HG03108 (cell line): ENCODE measurements at regions not wholly inside any gene's neighbourhood (a gene's known extent, or its start where the extent isn't known, plus 50 kb on each side); places are given as distances from the start of the nearest gene placed in this dataset.

ENCODE experiments used
- ATAC-seq: cut with Tn5 transposase; IDR thresholded peaks from one replicate; pipeline ENCODE4 v1.9.1; 2021; ENCODE audit warnings: moderate library complexity; ENCODE audit not compliant: unreplicated experiment

GRCh38 chr20:39222101-39222500, 260.0 kb downstream of the DHX35 start:
- ATAC-seq = no peak

DNA sequence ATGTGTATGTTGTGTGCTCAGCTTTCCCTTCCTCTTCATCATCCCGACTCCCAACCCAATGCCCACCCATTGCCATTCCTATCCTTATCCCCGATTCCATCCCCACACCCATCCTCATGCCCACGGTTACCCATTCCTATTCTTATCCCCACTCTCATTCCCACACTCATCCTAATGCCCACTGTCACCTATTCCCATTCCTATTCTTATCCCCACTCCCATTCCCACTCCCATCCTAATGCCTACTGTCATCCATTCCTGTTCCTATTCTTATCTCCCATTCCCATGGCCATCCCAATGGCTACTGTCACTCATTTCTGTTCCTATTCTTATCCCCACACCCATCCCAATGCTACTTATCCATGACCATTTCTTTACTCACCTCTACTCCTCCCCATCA, 254.1 kb downstream of the DHX35 start:
- ATAC-seq = no peak

DNA sequence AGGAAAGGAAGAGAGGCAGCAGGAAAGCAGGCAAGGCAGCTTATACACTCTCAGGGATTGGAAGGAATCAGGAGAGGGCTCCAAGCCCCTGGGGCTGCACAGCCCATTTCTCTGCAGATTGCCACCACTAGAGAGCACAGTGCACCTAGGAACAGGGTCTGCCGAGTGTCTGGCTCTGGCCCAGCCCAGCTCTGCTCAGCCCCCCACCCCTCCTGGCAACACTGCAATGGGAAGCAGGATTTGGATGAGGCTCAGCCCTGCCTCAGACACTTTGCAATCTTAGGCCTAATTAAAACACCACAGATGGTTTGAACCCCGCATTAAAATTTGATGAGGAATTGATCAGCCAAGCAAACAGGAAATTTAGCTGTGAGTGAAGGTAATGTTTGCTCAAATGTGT, 252.7 kb downstream of the DHX35 start:
- ATAC-seq = no peak

- no peak for ATAC-seq
Measured at GRCh38 chr20:39213476-39214145, 251.5 kb downstream of the DHX35 start.

GRCh38 chr20:39211060-39211748, 249.1 kb downstream of the DHX35 start:
- ATAC-seq = no peak

DNA sequence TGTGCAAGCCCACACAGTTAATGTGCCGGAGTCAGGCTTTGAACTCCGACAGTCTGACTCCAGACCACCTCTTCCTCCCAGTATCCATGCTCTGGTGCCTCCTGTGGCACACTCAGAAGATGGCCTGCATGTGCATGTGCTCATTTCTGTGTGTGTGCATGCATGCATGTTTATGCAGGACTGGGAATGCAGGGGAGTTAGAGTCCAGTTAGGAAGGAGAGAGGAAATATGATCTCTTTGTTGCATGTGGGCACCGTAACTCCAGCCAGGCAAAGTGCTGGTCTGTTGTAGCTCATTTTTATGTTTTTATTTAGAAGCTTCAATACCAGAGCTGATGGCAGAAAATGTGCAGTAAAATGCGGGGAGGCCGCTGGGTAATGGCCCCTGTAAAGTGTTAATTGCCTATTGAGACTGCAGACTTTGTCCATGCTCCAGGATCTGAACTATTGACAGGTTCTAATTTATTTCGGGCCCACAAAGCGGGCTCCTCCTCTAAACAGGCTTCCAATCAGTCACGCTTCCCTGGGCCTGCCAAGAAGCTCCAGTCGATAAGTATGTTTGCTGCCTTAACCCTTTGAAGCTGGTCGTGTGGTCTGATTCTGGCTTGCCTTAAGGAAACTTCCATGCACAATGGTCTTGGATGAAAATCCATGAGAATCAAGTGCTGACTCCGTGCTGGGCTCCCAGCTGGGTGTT, 248.3 kb downstream of the DHX35 start:
- ATAC-seq = no peak

DNA sequence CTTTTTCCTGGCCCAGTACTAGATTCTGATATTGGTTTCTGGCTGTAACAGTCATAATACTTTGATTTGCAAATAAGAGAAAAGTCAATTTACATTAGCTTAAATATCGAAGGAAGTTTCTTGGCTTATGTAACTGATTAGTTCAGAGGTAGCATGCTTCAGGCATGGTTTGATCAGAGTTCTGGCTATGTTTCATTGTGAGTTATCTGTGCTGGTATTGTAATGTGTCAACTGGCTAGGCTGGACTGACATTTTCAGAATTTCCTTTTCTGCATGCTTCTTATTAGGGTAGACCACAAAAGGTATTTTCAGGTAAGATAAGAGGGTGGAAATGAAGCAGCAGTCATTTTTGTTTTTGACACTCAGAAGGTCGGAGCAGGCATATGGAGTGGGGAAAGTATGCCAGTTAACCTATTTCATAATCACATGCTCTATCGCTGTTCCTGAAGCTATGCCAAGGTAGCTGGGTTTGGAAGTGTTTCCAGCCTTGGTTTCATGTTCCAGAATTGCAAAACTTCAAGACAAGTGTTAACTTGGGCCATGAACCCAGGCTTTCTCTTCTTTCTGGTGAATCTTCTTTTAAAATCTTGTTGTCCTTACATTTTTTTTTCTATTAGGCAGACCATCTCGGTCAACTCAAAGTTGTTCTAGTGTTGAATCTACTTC, 244.9 kb downstream of the DHX35 start:
- ATAC-seq = no peak

GRCh38 chr20:39195582-39196021, 233.5 kb downstream of the DHX35 start:
- ATAC-seq = no peak

- no peak for ATAC-seq
Measured at GRCh38 chr20:39190666-39191570, 228.8 kb downstream of the DHX35 start.

- ATAC-seq = no peak
Measured at GRCh38 chr20:39188266-39188765, 226.2 kb downstream of the DHX35 start.

- ATAC-seq = no peak
Measured at GRCh38 chr20:39181490-39181889, 219.3 kb downstream of the DHX35 start.

- ATAC-seq = no peak
Measured at GRCh38 chr20:39176457-39176856, 214.3 kb downstream of the DHX35 start.

DNA sequence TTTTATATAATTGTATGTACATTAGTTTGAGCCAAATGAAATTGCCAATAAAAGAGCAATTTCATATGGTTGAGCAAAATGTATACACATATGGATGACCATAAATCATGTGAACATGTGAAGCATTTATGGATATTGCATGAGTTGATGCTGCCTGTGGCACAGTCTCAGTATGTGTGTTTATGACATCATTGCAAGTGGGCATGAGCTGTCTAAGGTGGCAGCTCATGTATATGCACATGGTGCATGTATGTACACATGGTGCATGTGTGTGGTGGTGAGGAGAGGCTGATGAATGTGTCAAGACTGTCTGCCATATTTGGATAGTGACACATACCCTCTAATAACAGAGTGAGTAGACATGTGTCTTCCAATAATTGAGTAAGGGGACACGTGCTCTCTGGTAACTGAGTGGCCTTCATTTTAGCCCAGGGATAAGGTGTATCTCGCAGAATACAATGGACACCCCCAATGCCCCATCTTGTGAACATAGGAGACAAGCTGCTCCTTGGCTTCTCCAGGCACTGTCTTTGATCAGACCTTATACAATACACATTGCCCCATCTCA, 208.8 kb downstream of the DHX35 start:
- no peak for ATAC-seq

- ATAC-seq = no peak
Measured at GRCh38 chr20:39165099-39165498, 203.0 kb downstream of the DHX35 start.

DNA sequence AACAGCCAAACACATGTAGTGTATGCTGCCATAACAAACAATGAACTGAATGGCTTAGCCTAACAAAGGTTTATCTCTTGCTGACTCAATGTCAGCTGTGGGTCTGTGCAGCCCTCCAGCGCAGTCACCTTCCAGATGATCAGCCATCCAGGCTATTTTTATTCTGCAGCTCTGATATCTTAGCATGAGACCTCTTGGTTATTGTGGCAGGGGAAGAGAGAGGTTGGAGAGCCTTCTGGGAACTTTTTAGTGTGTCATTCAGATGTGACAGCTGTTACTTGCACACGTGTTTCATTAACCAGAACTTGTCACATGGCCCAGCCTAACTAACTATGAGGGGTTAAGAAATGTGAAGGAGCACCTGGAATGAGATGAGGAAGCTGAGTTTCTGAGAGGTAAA, 202.5 kb downstream of the DHX35 start:
- ATAC-seq = no peak

DNA sequence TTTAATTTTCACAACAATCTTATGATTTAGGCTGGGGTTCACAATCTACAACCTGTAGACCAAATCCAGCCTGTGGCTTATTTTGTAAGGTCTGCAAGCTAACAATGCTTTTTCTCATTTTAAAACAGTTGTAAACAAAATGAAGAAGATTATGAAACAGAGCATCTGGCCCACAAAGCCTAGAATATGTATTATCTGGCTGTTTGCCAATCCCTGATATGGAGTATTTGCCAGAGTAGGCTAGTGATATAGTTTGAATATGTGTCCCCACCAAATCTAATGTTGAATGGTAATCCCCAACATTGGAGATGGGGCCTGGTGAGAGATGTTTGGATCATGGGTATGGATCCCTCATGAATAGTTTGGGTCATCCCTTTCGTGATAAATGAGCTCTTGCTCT, 201.8 kb downstream of the DHX35 start:
- no peak for ATAC-seq

DNA sequence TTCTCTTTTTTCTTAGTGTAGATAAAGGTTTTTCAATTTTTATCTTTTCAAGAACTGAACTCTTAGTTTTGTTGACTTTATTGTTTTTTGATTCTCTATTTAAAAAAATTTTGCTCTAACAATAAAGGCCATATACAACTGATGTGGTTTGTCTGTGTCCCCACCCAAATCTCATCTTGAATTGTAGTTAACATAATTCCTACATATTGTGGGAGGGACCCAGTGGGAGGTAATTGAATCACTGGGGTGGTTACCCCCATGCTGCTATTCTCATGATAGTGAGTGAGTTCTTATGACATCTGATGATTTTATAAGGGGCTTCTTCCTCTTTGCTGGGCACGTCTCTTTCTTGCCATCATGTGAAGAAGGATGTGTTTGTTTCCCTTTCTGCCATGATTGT, 199.8 kb downstream of the DHX35 start:
- ATAC-seq = no peak

DNA sequence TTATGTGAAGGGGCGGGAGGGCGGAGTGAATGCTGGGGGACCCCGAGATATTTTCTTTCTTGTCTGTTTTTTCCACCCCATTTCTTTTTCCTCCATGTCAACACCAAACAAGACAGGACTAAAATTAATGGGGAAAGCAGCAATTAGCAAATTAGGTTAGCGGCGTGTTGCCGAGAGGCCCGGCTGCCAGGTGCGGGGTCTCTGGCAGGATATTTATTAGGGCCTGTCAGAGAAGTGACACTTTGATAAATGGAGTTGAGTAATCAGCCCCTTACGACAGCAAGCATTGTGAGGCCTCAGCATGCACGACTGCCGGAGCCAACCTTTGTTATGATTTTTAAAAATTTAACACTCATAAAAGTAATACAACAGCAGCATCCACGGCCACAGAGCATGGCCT, 193.8 kb downstream of the DHX35 start:
- no peak for ATAC-seq

DNA sequence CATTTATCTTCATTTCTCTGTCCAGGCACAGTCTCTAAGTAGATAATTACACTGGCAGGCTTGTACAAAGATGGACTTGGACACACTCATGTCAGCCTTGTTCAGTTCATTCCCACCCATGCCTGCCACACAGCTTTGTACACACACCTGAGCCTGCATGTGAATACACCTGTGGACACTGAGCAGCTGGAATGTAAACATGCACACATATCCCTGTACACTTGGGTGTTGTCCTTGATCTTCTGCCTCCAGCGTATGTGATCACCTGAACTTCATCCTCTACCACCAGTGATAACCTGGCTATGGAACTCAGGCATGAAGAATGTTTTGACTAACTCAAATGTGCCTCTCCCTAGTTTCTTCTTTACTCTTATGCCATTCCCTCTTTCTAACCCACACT, 190.6 kb downstream of the DHX35 start:
- ATAC-seq = no peak

- no peak for ATAC-seq
Measured at GRCh38 chr20:39152126-39152525, 190.0 kb downstream of the DHX35 start.
